ENCODE measurements at regions not wholly inside any gene's neighbourhood (a gene's known extent, or its start where the extent isn't known, plus 50 kb on each side); places are given as distances from the start of the nearest gene placed in this dataset.

DNA sequence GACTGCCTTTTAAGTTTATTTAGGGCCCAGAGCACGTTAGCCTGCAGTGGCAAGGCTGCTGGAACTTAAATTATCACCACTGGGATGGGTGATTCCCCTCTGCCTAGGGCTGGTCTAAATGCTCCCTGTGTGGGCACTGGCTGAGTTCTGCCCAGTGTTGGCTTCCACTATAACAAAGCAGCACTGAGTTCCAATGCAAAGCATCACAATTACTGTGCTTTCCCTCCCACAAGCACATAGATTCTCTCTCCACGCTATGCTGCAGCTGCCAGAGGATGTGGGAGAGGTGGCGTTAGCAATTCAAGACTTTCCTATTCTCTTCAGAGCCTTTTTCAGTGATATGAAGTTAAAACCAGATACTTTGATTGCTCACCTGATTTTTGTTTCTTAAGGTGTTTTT is 328.9 kb upstream of the DDX18 start:
- DNase-seq (ENCODE audit: low read depth in 4 of 4, low spot score in 3 of 4), result no peak

DNA sequence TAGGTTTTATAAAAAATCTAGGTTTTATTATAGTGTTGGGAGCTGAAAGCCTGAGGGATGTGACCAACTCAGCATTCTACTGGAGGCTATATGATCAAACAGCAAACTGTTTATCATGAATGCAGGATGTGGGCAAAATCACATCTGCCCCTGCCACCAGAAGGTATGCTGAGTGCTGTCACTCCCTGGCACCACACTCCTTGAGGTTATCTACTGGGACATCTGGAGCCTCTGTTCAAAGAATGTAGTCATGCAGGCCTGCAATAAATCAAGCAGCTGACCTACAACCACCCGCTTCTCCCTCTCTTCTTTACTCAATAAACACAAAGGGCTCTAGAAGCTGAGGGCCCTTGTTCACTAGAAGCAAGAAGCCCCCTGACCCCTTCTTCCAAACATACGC is 328.4 kb upstream of the DDX18 start:
- no peak for DNase-seq (ENCODE audit: low read depth in 4 of 4, low spot score in 3 of 4)

DNA sequence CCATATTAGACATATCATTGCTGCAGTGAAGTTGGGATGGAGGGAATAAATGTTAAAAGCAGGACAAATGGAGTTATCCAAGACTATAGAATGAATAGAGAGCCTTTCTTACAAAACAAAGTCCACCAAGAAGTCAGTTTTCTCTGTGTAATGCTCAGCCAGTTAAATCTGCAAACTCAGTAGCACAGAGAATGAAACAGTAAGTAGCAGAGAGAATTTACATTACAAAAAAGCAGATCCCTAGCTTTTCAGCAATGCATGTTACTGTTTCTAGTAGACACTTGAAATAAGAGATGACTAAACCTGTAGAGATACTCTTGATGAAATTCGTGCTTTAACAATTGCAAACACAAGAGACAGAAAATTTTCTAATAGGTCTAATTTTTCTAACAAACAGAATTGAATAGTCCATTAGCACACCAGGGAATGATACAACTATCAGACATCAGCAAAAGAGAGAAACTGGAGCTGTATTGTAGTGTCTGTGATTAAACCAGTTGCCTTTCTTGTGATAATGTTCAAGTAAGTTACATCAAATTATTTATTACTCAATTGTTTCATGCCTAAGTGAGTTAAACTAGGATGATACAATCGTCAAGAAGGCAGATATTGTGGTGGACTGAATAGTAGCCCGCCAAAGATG is 322.2 kb upstream of the DDX18 start:
- DNase-seq (ENCODE audit: low read depth in 4 of 4, low spot score in 3 of 4), result no peak

DNA sequence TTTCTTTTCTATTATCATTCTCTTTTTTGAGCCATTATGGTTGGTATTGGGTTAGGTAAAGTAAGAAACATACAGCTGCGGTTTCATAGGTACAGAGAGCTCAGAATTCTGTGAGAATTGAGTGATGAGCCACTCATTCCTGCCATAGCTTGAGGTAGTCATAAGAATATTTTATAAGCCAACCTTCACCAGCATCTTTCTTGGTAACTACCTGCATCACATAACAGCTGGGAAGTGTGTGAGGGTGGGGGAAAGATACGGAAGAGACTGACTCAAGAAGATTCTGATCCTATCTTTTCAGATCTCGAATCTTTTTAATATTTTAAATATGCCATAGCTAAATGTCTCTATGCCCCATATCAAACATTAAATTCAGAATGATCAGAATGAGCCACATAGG is 313.8 kb upstream of the DDX18 start:
- no peak for DNase-seq (ENCODE audit: low read depth in 4 of 4, low spot score in 3 of 4)

DNA sequence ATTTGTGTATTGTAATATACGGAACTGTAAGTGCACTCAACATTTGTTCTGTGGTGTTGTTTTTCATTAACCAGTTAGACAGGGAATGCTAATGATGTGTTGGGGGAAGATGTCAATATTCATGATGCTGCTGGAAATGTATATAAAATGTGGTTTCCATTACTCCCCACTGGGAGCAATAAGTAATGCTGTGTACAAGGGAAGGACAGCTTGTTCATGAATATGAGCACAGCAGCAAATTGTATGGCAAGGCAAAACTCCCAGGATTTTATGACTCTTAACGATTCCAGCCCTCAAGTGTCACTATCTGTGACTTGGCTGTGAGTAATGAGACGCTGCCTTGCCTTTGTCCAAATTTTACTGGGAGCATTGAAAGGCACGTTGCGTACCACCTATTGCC is 312.4 kb upstream of the DDX18 start:
- no peak for DNase-seq (ENCODE audit: low read depth in 4 of 4, low spot score in 3 of 4)

DNA sequence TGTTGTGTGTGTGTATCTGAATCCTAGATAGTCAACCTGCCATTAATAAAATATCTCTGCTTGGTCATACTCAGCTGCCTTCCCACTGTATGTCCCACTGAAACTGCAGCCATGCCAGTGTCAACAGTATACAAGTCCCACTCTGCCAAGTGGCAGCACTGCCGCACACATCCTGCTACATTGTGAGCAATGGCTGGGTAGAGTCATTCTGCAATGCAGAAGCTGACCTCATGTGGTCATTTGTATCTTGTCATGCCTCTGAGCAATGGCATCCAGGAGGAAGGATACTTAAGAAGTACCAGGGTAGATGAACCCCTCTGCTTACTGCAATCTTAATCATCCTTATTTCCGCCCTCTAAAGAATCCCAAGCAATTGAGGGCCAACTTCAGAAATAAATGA is 302.2 kb upstream of the DDX18 start:
- no peak for DNase-seq (ENCODE audit: low read depth in 4 of 4, low spot score in 3 of 4)

DNA sequence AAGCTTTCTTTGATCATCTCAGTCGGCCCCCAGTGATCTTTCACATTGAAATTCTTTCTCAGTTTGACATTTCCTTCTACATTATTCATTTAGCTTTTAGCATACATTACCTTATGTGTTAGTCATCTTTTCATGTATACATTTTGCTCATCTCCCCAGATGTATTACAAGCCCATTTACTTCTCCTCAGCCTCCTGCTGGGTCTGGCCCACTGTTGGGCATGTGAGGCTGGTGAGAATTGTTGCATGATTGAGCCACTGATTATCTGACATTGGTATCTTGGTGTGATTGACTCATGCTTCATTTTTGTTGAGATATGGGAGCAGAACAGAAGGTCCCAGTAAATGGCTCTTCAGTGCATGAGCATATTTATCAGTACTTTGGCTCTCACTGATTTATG is 300.1 kb upstream of the DDX18 start:
- no peak for DNase-seq (ENCODE audit: low read depth in 4 of 4, low spot score in 3 of 4)

DNA sequence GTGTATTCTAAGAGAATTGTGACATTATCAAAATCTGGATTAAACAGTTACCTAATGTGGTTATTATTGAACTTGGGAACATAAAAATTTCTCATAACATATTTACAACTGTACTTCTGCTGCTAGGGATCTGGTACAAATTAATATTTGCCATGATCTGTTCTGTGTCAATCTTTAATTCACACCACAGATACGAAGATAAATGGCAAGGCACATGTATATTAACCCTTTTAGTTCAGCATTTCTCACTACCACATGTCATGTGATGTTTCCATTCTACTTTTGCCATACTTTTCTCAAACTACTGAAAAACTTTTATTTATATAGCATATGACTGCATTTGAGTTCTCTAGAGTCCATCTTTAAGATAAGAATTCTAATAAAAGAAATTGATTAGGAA is 295.3 kb upstream of the DDX18 start:
- no peak for DNase-seq (ENCODE audit: low read depth in 4 of 4, low spot score in 3 of 4)

DNA sequence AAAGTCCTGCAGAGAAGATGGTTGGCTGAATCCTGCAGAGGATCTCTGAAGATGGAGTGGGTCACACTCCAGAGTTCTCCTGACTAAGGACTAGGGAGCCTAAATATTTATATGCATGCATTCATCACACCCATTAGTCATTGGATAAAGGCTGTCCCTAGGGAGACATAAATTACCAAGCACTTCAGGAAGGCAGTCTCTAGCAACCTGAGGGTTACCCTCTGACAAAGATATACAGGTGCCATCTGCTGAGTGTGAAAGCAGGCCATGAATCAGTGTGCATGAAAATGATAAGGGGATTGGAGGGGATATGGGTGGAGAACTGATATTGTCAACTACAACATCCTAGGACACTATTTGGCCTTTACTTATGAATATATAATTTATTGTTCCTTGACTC is 294.8 kb upstream of the DDX18 start:
- DNase-seq (ENCODE audit: low read depth in 4 of 4, low spot score in 3 of 4), result no peak

DNA sequence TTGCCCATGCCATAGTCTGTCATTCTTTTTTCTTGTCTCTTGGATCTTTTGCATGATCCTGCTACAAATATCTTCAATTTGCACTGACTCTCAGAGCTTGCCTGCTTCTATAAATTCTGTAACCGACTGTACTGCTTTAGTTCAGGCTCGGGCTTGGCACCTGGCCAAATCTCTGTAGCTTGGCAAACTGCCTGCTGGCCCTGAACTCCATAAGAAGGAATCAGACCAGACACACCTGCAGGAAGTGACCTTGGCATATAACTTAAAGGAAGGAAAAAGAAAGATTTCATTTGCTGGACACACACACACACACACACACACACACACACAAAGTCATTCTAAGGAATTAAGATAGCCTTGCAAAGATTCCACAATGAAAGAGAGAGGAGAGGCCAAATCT is 291.2 kb upstream of the DDX18 start:
- peak; percentile 60 to 69 (median 64) for DNase-seq (ENCODE audit: low read depth in 4 of 4, low spot score in 3 of 4)

DNA sequence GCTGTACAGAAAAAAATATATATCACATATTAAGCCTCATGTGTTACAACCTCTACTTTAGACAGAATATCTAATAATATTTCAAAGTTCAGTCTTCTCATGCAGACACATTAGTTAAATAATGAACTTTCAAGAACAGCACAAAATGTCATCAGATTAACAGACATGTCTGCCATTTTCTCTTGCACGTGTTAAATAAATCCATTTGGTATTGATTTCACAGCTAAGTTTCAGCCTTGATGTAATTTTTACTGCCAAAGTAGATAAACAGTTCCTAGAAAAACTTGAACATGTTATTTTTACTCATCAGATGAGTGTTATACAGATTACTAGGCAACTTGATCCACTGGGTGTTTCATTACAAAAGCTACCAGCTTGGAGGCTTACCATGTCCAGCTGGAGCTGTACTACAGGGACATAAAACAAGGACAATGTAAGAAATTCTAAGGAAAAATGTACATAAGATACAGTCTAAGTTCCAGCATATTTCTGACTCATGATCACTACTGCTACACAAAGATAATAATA is 290.7 kb upstream of the DDX18 start:
- no peak for DNase-seq (ENCODE audit: low read depth in 4 of 4, low spot score in 3 of 4)

DNA sequence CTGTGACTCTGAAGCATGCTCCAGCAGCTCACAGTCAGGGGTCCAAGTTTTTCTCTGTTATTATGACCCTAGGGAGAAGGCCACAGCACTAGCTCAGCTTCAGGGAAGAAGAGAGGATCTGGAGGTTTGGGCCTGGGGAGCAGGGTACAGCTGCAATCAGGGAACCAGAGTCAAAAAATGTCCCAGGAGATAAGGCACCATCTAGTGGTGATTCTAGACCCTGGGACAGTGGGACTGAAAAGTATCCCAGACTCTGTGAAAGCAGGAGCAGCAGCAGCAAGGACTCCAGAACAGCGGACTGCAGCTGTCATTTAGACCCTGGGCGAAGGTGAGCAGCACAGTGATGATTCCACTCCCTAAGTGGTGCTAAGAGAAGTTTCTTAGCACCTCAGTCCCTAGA is 278.4 kb upstream of the DDX18 start:
- DNase-seq (ENCODE audit: low read depth in 4 of 4, low spot score in 3 of 4), result no peak

DNA sequence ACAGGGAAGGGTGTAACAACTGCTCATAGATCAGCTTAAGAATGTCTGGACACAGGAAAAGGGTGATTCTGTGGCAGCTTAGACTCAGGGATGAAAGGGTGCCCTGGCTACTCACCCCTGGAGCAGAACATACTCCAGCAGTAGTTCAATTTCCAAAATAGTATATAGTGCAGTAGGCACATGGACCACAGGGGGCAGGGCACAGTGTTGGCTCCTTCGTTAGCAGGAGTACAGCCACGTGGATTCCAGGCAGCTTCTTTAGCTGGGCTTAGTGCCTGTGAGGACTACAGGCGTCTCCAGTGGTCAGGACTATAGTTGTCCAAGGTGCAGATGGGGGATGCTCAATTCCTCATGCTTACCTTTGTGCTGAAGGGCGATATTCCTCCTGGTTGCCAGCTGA is 277.5 kb upstream of the DDX18 start:
- no peak for DNase-seq (ENCODE audit: low read depth in 4 of 4, low spot score in 3 of 4)

DNA sequence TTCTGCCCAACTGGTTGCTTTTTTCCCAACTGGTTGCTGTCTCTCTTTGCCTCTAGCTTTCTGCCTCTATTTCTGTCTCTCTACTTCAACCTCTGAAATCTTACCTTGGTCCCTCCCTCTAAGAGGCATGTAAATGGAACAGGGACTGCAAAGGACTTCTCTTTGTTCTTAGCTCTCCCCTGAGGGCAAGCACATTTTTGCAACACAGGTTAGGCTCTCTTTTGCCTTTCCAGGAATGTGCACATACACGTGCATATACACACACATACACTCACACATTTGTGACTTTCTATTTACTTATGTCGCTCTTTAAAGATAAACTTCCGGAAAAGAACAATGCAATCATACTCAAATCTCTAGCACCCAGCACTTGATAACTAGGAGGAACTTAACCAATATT is 262.6 kb upstream of the DDX18 start:
- no peak for DNase-seq (ENCODE audit: low read depth in 4 of 4, low spot score in 3 of 4)

DNA sequence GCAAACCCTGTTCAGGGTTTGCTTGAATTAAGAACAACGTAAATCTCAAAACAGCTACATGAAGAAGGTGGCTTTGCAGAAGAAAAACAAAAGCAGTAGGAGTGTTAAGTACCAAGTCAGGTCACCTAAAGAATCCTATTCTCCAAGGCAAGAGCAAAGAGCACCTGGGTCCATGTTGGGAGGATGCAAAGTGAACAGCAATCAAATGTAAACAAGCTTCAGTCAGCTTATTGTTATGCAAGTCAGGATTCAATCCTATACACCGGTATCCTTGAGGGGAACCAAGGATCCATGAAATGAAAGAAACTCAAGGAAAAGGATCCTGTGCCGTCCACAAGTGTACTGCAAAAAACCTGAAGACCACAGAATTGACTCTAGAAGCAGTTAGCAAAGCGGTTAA is 261.0 kb upstream of the DDX18 start:
- no peak for DNase-seq (ENCODE audit: low read depth in 4 of 4, low spot score in 3 of 4)

DNA sequence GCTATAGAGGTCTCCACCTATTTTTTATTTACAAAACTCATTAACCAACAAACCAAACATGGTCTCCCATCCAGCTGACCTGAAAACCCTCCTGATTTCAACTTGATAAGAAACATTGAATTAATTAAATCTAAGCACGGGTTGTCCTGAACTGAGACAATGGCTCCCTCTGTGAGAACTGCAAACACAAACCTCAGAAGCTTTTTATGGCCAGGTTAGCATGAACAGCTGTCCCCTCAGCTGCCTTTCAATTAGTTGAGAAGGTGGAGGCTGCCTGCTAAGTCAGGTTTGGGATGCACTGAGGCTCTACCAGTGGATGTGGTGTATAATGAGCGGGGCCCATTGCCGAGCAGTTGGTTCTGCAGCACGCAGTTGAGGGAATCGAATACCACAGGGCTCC is 258.5 kb upstream of the DDX18 start:
- DNase-seq (ENCODE audit: low read depth in 4 of 4, low spot score in 3 of 4), result no peak

DNA sequence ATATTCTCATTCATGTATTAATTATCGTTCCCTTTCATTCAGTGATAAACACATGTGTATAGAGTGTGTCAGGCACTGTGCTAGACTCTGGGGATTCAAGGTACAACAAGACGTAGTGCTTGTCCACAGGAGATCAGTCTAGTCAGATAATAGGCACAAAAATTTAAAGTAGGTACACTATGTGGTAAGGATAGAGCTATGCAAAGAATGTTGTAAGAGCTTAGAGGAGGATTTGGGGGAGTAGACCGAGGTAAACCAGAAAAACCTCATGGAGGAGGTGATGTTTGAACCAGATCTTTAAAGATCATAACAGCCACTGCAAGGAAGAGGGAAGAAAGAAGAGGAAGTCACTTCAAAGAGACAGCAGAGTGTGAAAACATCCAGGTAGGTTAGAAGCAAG is 256.9 kb upstream of the DDX18 start:
- DNase-seq (ENCODE audit: low read depth in 4 of 4, low spot score in 3 of 4), result no peak

DNA sequence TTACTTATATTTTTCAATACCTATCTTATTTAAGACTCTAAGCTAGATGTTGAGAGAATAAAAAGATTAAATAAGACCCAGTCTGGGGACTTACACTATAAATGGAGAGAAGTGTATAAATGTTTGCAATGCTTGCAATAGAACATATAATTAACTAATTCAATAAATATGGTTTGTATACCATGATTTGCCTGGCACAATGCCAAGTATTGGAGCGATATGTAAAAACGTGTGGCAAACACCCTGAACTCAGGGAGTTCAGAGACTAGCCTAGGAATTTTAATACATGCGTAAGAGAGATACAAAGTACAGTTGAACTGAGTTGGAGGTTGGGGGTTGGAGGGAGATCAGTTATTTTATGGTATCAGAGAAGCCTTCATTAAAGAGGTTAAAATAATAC is 251.8 kb upstream of the DDX18 start:
- no peak for DNase-seq (ENCODE audit: low read depth in 4 of 4, low spot score in 3 of 4)

DNA sequence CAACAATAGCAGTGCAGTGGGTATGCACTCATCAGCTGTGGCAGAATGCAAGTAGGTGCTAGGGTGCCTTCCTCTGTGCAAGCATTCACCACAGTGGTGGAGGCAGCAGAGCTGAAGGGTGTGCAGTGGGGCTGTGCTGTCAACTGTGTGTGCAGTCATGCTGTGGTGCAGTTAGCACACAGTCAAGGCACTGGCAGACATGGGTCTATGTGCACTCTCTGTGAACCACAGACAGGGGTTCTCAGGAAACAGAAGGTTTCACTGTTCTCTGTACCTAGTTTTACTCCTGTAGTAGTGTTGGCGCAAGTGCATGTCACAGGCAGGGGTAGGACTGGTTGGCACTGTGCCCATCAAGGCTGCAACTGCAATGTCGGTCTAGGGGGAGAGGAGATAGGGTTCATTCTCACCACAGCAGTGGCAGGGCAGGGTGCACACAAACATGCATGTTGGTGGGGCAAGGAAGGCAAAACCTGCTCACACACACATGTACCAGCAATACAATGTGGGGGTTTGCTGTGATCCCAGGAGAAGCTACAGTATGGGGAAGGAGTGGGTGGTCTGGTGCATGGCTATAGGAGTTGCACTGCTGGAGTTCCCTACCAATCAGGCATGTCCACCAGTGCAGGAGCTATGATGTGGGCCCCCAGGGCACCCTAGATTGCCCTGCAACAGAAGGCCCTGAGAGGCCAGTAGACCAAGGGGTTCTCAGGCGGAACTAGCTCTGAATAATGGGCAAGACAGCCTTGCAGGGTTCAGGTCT is 242.7 kb upstream of the DDX18 start:
- no peak for DNase-seq (ENCODE audit: low read depth in 4 of 4, low spot score in 3 of 4)

DNA sequence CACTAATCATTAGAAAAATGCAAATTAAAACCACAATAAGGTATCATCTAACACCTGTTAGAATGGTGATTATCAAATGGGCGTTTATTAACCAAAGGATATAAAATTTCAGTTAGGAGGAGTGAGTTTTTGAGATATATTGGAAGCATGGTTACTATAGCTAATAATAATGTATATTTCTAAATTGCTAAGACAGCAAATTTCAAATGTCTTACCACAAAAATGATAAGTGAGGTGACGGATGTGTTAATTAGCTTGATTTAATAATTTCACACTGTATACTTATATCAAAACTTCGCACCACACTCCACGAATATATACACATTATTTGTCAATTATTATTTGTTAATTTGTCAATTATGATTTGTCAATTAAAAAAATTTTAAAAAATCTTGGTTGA is 227.2 kb upstream of the DDX18 start:
- DNase-seq (ENCODE audit: low read depth in 4 of 4, low spot score in 3 of 4), result no peak

DNA sequence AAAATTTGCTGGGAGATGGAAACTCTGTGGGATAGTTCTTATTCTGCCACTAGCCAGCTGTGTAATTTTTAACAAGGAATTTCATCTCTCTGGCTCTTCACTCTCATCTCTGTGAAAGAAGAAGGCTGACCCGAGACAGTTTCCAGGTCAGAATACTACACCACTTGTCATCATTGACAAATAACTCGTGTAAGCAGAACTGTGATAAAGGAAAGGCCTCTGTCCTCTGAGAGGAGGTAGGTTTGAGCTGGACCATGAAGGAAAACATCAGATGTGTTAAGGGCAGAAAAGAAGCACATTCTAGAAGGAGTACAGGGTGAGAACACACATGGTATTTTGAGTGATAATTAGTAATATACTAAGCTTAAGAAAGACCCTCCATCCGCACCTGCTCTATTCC is 211.4 kb upstream of the DDX18 start:
- DNase-seq (ENCODE audit: low read depth in 4 of 4, low spot score in 3 of 4), result no peak

DNA sequence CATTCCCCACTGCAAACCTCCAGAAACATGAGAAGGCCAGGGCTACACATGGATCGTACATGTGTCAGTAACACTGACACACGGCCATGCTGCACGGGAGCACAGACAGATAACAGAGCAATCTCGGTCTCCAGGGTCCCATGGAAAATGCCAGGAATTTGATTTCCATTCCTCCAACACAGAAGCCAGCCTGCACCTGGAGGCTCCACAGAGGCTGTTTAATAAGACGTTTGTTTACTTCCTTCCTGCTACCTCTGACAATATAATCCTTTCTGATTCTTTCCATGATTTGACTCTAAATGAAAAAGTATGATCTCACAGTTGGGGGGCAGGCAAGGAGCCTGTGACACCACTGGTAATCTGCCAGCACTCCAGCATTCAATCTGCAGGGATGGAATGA is 210.9 kb upstream of the DDX18 start:
- no peak for DNase-seq (ENCODE audit: low read depth in 4 of 4, low spot score in 3 of 4)

DNA sequence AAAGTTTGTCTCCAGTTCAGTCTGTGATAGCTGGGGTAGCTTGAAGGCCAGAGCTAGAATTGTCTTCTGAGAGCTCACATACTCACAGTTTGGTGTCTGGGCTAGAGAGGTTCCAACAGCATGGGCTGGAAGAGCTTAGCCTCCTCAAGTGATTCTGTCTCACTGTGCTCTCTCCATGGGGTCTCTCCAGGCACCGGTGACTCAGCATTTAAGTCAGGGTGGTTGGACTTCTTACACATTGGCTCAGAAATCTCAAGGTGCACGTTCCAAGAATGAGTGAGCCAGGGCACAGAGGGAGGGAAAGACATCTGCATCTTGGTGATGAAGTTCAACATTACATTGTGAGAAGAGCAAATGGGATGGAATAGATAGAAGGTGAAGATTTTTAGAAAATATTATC is 207.3 kb upstream of the DDX18 start:
- DNase-seq (ENCODE audit: low read depth in 4 of 4, low spot score in 3 of 4), result no peak

Data from right renal pelvis (tissue), 4 donors.